ENCODE measurements at regions not wholly inside any gene's neighbourhood (a gene's known extent, or its start where the extent isn't known, plus 50 kb on each side); places are given as distances from the start of the nearest gene placed in this dataset.

- TF ChIP-seq ZNF639 (tag by site-specific recombination; IDR thresholded peaks at IDR 0.05), result no peak
- no peak for TF ChIP-seq PRDM6 (tag by site-specific recombination; IDR thresholded peaks at IDR 0.05)
- TF ChIP-seq CTCF (tag by site-specific recombination; IDR thresholded peaks at IDR 0.05), result no peak
Observed at GRCh38 chr1:64320007-64320406, 116.6 kb downstream of the UBE2U start.

Data from HEK293 (cell line).